ENCODE measurements at regions not wholly inside any gene's neighbourhood (a gene's known extent, or its start where the extent isn't known, plus 50 kb on each side); places are given as distances from the start of the nearest gene placed in this dataset.

GRCh38 chr20:62544505-62545055, 68.8 kb upstream of the GATA5 start:
- Histone ChIP-seq H3K27ac (ENCODE audit: insufficient read depth, low read length) (no peak overlapping the region), H3K4me1 (ENCODE audit: control insufficient read depth, insufficient read depth, low read length) (no peaks in the 10 kb centered on the region), H3K4me3 (ENCODE audit: insufficient read depth, low read depth, low read length) (no peak overlapping the region), H3K36me3 (ENCODE audit: control insufficient read depth, insufficient read depth, low read length) (no peaks in the 10 kb centered on the region), H2AFZ (replicated peaks; ENCODE audit: low read length, poor library complexity) (no peak overlapping the region), H2BK5ac (ENCODE audit: low read depth, low read length, poor library complexity, severe bottlenecking) (no peak overlapping the region), H4K8ac (ENCODE audit: low read depth in 2 of 2, low read length in 2 of 2) (no peak overlapping the region), H3K4ac (ENCODE audit: low read depth, low read length) (no peak overlapping the region), H2AK5ac (ENCODE audit: low read depth, low read length) (no peak overlapping the region), H2BK15ac (ENCODE audit: low read depth, low read length) (no peak overlapping the region), H3K9me3 (ENCODE audit: control insufficient read depth, insufficient read depth, low read length) (no peaks in the 10 kb centered on the region; the same call in 1 of the 2 replicates), H3K23ac (ENCODE audit: low read depth, low read length) (no peak overlapping the region), H2BK120ac (ENCODE audit: low read depth, low read length) (no peak overlapping the region), H4K5ac (ENCODE audit: low read depth, low read length) (no peak overlapping the region), H4K20me1 (ENCODE audit: insufficient read depth, low read length) (no peaks in the 10 kb centered on the region), H3K79me1 (ENCODE audit: low read depth in 1 of 2, low read length in 2 of 2) (no peaks in the 10 kb centered on the region), H2BK20ac (ENCODE audit: low read depth, low read length) (no peak overlapping the region), H3K27me3 (ENCODE audit: control insufficient read depth, insufficient read depth, low read length) (peaks cover 38% of the 10 kb centered on the region), H3K56ac (ENCODE audit: extremely low read depth, insufficient read depth, low read length) (no peak overlapping the region), H3K9ac (ENCODE audit: low read depth, low read length) (no peak overlapping the region), H2AK9ac (replicated peaks; ENCODE audit: low read depth, low read length, poor library complexity) (no peak overlapping the region), H4K91ac (ENCODE audit: insufficient read depth, low read depth, low read length) (no peak overlapping the region), H3K9me1 (ENCODE audit: insufficient read depth, low read length) (no peaks in the 10 kb centered on the region), H3K18ac (ENCODE audit: low read depth, low read length) (no peak overlapping the region), H3K4me2 (ENCODE audit: low read depth, low read length) (no peak overlapping the region), H3K14ac (replicated peaks; ENCODE audit: low read depth, low read length) (no peak overlapping the region)
- ATAC-seq (ENCODE audit: low read depth) (no peak), DNase-seq (no peak)
- intact Hi-C loops (cut with micrococcal nuclease): no loop called here
- in situ Hi-C loops (cut with MboI; ENCODE audit: low sequenced_read_pairs): no loop called here
- ChIA-PET POLR2A (ENCODE audit: unreplicated experiment) (no interaction called here), CTCF (no interaction called here)
- BruUV-seq (replicated peaks): no TSS peak
- dilution Hi-C loops (cut with HindIII; ENCODE audit: low sequenced_read_pairs, unreplicated experiment): no loop called here
- no peak for TF ChIP-seq RCOR1 (IDR thresholded peaks at IDR 0.05; ENCODE audit: insufficient replicate concordance, low read length)
- TF ChIP-seq BHLHE40 (IDR thresholded peaks at IDR 0.05; ENCODE audit: low read depth, low read length): no peak
- no peak for TF ChIP-seq POLR2A (IDR thresholded peaks at IDR 0.05; ENCODE audit: low read depth, low read length)
- 29% methylated on average over 1 of the region's 9 CpGs; no CpG with 5 or more reads in 1 of the 2 experiments for WGBS, 2 experiments (ENCODE audit: extremely low coverage in 2 of 2, insufficient read length in 1 of 2)

Data from IMR-90 (cell line).